ENCODE measurements at regions not wholly inside any gene's neighbourhood (a gene's known extent, or its start where the extent isn't known, plus 50 kb on each side); places are given as distances from the start of the nearest gene placed in this dataset.

GRCh38 chr1:200354243-200354642, 55.6 kb downstream of the ZNF281 start:
- intact Hi-C loops (cut with DNase I) = no loop called here
- DNase-seq (ENCODE audit: low spot score) = no peak

- intact Hi-C loops (cut with DNase I) = no loop called here
Observed at GRCh38 chr1:200353232-200353631, 56.6 kb downstream of the ZNF281 start.

GRCh38 chr1:200351826-200352549, 57.8 kb downstream of the ZNF281 start:
- intact Hi-C loops (cut with DNase I) = no loop called here
- no peak for DNase-seq (ENCODE audit: low spot score)

More at GRCh38 chr1:200353232-200353631, 56.6 kb downstream of the ZNF281 start:
- no peak for DNase-seq (ENCODE audit: low spot score)

GRCh38 chr1:200351425-200351824, 58.4 kb downstream of the ZNF281 start:
- DNase-seq (ENCODE audit: low spot score) = no peak
- intact Hi-C loops (cut with DNase I) = no loop called here

- intact Hi-C loops (cut with DNase I) = no loop called here
- DNase-seq (ENCODE audit: low spot score) = no peak
Observed at GRCh38 chr1:200346700-200347099, 63.1 kb downstream of the ZNF281 start.

GRCh38 chr1:200345520-200345919, 64.3 kb downstream of the ZNF281 start:
- DNase-seq (ENCODE audit: low spot score) = no peak
- intact Hi-C loops (cut with DNase I) = no loop called here

- intact Hi-C loops (cut with DNase I) = no loop called here
- no peak for DNase-seq (ENCODE audit: low spot score)
Observed at GRCh38 chr1:200343874-200344273, 66.0 kb downstream of the ZNF281 start.

- intact Hi-C loops (cut with DNase I) = no loop called here
Observed at GRCh38 chr1:200342511-200343311, 67.1 kb downstream of the ZNF281 start.

GRCh38 chr1:200338451-200338850, 71.4 kb downstream of the ZNF281 start:
- no peak for DNase-seq (ENCODE audit: low spot score)
- intact Hi-C loops (cut with DNase I) = no loop called here

More at GRCh38 chr1:200342511-200343311, 67.1 kb downstream of the ZNF281 start:
- DNase-seq (ENCODE audit: low spot score) = no peak

GRCh38 chr1:200337831-200338230, 72.0 kb downstream of the ZNF281 start:
- intact Hi-C loops (cut with DNase I) = no loop called here
- DNase-seq (ENCODE audit: low spot score) = no peak

GRCh38 chr1:200337410-200337809, 72.4 kb downstream of the ZNF281 start:
- intact Hi-C loops (cut with DNase I) = no loop called here
- DNase-seq (ENCODE audit: low spot score) = no peak

GRCh38 chr1:200336901-200337391, 72.9 kb downstream of the ZNF281 start:
- intact Hi-C loops (cut with DNase I) = no loop called here
- no peak for DNase-seq (ENCODE audit: low spot score)

- DNase-seq (ENCODE audit: low spot score) = no peak
- intact Hi-C loops (cut with DNase I) = no loop called here
Observed at GRCh38 chr1:200336101-200336845, 73.6 kb downstream of the ZNF281 start.

- intact Hi-C loops (cut with DNase I) = no loop called here
- no peak for DNase-seq (ENCODE audit: low spot score)
Observed at GRCh38 chr1:200334661-200335256, 75.1 kb downstream of the ZNF281 start.

GRCh38 chr1:200333329-200333728, 76.5 kb downstream of the ZNF281 start:
- DNase-seq (ENCODE audit: low spot score) = no peak
- intact Hi-C loops (cut with DNase I) = no loop called here

- DNase-seq (ENCODE audit: low spot score) = no peak
- intact Hi-C loops (cut with DNase I) = no loop called here
Observed at GRCh38 chr1:200332716-200333115, 77.1 kb downstream of the ZNF281 start.

GRCh38 chr1:200330741-200331428, 79.0 kb downstream of the ZNF281 start:
- intact Hi-C loops (cut with DNase I) = no loop called here
- no peak for DNase-seq (ENCODE audit: low spot score)

- intact Hi-C loops (cut with DNase I) = loop anchor here in 1 of 2 donors (10.0 kb wide), 1 partner anchor 905 kb away; no protein-coding TSS in a partner anchor
- DNase-seq (ENCODE audit: low spot score) = no peak
Observed at GRCh38 chr1:200329208-200329882, 80.5 kb downstream of the ZNF281 start.
